OCI-LY3 (cell line): ENCODE measurements at regions not wholly inside any gene's neighbourhood (a gene's known extent, or its start where the extent isn't known, plus 50 kb on each side); places are given as distances from the start of the nearest gene placed in this dataset.

Experiments used
- CTCF ChIP-seq: fragments of 200-600, 300-600 bp; sonication (generic); IDR thresholded peaks from 2 replicates; pipeline ENCODE4 v1.5.1; 2014; ENCODE audit warnings: antibody characterized with exemption, low read length, low read depth
- EZH2phosphoT487 ChIP-seq: fragments of 200-600 bp; shearing (Covaris generic); IDR thresholded peaks from 2 replicates; pipeline ENCODE4 v1.6.1; 2018; ENCODE audit warnings: antibody characterized with exemption, mixed run types, low read depth

GRCh38 chr12:127923501-127923900 lies 343.5 kb upstream of the TMEM132C start:
- TF ChIP-seq CTCF (no peak), EZH2phosphoT487 (no peak)
